Activated CD4-positive, alpha-beta T cell treated with anti-CD3 and anti-CD28 coated beads, Interleukin-10, Interleukin-2, amounts not matched to agents 100 ng/mL and 50 ng/mL, durations not matched to agents 16 hours and 8 hours (primary cell): ENCODE measurements at regions not wholly inside any gene's neighbourhood (a gene's known extent, or its start where the extent isn't known, plus 50 kb on each side); places are given as distances from the start of the nearest gene placed in this dataset.

Experiments used
- DNase-seq: peaks from one replicate; pipeline ENCODE4 v3.0.0-alpha.2; 2020

DNA sequence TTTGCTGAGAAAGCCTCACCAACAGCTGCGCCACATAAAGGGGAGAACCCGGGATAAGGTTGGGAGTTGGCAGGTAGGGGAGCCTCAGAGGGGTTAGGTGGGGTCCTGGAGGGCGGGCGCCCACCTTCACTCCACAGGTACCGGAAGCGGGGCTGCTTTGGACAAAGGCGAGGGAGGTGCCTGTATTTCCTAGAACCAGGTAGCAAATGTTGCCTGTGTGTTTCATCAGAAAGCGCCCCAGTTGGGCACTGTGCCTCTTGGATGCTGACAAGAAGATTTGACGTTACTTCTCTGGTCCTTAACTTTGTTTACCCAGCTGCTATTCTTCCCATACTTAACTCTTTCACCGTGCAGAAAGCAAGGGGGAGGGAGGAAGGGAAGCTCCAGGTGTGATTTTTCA lies 278.9 kb downstream of the ZNF536 start:
- no peak for DNase-seq

DNA sequence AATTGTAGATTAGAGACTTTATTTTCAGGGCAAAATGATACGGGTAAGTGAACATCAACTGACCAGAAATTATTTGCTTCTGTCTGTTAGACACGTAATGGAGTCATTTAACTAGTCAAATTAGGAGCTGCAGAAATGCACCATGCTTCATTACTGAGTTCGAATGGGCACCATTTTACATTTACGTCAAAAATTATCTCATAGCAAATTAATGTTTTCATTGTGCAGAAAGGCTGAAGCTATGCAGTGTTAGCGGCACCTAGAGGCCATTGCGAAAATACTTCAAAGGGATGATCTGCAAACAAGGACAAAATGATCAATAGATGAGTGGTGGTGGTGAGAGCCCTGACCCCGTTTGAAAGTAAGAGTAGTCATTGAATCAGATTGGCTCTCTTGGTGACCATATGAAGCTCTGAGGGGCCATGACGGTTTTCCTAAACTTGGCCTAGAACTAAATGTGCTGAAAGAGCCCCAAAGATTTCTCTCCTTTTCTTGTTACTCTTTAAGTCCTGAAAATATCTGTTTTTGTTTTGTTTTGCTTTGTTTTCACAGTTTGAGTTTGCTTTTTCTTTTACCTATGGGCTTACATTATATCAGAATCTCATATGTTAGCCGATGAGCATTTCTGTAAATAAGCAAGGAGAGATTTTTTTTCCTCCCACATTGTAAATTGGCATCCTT lies 277.9 kb downstream of the ZNF536 start:
- peak; percentile 54 for DNase-seq

DNA sequence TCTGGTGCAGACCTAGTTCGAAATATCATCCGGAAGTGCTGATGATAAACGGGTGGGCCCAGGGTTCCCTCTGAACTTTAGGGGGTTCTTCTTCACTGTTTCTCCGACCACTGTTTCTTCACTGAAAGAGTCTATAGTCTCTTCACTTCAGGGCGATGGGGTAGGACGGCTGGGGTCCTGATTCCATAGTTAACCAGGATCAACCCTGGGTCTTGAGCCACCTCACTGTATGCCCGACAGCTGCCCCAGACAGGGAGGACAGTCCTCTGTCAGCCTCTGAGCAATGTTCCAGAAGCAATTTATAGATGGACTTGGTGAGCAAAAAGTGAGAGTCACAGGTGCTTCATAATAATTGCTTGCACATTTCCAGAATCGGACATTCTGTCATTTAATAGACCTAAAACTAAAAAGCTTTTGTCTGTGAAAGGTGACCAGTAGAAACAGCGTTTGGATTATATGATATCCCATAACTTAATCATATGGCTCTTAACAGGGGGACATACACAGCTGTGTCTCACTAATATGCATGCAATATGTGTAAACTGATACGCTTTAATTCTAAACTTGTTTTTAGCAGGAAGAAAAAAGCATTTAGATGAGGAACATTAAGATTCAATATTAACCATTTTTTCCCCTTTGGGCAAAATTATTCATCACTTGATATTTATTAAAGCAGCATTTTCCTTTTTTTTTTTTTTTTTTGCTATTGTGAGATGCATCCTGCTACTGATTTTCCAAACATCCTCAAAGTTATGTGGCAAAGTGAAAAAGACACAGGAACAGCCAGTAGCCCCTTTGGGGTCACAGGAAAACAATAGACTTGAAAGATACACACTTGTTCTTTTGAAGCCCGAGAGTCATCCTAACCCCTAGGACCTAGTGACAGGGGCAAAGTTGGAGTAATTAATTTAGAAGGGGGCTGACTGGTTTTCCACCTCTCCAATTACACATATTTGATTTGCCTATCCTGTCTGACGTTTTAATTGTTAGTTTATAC lies 277.0 kb downstream of the ZNF536 start:
- DNase-seq, result no peak

DNA sequence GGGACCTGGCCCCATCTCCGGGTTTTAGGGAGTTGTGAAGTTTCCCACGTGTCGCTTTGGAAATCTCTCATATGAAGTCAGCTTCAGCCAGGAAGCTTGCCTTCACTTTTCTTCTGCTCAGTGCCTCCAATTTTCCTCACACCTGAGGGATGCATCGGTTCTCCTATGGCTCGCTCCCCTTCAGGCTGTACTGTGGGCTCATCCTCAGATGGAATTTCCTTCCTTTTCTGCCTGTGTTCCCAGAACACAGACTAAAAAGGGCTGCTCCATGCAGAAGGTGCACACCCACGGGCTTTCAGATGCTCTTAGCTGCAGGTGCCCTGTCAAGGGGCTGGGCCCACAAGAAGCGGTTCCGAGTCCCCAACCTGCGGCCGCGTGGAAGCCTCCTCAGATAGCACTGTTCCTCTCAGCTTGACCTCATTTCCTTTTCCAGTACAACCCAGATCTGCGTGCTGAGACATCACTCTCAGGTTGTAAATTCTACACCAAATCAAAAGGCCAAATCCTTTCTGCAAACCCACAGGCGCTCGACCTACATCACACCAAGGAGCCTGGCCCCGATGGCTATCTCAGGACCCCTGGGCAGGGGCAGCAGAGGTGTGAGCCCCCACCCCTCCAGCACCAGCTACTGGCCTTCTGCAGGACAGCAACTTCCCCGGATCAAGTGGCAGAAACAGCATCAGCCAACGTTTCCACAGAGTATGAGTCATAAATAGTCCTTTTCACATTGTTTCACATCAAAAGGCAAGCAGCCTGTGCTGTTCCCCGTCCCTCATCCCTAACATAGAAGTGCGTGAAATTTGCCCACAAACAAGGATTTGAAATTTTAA lies 275.9 kb downstream of the ZNF536 start:
- DNase-seq, result no peak

DNA sequence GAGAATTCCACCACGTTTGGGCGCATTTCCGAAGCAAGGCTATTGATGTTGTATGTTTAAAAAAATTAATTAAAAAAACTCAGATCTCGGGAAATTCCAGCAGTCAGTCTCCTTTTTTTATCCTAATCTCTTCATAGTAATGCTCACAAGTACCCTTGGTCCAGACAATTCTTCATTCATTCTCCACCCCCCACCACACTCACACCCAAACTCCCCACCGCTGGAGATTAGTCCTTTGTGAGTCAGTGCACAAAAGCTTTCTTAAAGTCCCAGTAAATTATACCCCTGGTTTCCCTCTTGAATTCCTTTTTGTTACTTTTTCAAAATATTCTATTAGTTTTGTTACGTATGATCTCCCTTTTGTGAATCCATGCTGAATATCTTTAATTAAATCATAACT lies 274.6 kb downstream of the ZNF536 start:
- DNase-seq, result no peak

DNA sequence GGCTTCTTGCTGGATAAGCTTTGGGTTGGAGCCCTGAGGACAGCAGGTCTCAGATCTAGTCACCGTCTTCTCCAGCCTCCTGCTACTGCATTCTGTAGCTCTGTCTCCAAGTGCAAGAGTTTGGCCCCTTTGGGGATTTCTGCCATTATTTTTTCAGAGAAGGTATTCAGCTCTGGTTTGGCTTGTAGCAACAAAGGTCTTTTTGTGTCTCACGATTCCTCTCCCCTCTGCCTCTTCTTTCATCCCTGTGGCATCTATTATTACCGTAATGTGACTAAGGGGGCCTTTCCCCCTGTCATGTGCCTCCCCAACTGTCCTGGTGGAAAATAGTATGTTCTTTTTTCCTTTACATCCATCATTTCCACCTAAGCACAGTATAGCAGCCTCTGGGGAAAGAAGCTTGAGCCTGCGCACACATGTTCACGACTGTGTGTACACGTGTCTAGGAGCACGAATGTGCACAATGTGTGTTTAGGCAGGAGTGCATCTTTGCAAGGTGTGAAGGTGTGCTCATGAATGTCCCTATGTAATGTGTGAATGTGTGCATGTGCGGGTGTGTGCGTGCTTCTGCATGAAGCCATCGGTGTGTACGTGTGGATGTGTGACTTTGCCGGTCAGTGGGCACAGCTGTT lies 273.9 kb downstream of the ZNF536 start:
- DNase-seq, result no peak

DNA sequence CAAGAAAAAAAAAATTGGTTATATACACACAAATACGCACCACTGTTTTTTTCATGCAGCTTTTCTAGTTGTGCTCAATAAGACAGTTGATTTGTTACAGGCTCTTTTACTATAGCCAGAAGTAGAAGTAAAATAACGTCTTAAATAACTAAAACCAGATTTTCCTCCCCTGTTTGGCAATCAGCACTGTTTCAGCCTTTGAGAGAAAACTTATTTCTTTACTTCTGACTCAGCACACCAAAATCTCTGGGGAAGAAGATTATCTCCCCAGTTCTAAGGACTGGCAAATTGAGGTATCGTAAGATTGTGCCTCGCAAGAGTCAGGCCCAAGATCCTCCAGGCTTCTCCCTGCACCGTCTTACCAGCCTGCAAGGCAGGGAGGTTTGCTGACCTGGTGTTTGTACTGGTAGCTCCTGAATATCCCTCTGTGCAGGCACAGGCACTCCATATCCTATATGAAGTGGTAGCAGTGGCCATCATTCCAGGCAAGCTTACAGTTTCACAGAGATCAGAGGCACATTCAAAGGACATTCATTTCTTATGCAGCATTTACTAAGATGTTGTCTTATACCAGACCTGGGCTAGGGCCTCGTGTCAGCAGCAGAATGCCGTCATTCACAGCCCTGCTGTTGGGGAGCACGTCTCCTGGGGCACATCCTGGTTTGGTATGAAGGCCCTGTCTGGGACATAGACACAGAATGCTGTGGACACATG lies 268.2 kb downstream of the ZNF536 start:
- DNase-seq, result no peak

DNA sequence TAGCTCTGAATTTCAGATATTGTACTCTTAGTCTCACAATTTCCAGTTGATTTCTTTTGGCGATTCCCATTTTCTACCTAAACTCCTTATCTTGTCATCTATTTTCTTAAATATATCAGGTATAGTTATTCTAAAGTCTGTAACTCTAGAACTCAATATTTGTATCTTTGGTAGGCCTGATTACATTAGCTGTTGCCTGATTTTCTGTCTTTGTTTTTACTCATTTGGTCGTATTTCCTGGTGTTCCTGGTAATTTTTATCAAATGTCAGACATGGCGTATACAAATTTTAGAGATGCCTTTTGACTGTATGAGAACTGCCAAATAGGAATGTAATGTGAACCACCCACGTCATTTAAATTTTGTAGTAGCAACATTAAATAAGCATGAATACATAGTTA lies 266.7 kb downstream of the ZNF536 start:
- no peak for DNase-seq

DNA sequence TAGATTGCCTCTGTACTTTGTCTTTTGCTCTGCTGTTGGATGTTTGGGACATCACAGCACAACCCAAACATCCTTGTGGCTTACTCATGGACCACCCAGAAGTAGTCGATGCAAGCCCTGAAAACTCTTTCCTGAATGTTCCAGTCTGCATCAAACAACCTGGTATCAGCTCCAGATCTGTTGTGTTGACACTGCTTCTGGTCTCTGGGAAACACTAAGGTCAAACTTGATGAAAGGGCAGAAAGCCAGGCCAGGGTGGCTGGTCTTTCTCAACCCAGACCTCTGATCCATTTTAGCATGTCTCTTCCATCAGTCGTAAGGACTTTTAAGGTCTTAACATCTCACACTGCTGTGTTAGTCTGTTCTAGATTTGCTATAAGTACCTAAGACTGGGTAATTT lies 265.7 kb downstream of the ZNF536 start:
- DNase-seq, result no peak

DNA sequence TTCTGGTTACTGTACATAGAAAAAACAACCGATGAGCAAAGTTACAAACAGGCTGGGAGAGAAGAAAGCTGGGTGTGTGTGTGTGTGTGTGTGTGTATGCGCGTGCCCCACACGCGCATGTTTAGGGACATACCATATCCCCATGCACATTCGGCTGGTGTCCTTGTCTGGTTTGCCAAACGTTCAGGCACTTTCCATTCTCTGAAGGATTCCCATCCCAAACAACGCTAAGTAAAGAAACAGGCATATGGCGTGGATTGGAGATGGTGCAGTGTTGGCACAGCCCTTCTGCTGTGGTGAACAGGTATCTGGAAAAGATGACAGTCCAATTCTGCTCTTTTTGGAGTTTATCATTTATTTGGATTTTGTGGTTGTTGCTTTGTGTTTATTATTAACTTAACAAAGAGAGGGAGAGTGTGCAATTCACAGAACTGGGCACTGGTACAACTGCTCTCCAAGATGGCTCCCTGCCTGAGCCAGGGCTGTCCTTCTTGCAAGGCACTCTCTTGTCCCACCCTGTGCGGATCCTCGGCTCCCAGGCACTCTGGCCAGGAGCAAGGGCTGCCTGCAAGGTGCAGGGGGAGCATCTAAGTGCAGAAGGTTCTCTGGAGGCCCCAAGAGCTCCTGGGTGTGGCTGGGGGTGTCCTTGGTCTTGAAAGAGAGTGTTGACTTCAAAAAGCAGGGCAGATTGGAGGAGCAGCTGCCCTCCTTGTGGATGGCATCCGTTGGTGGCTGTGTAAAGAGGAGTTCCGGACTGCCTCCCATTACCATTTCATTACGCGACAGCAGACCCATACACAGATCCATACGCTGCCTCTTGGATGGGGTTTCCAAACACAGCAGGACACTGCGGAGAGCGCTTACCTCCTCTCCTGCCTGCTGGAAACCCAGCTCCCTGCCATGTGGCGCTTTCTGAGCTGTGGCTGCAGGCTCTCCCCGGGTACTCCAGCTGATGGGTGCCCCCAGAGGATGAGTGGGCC lies 263.1 kb downstream of the ZNF536 start:
- DNase-seq, result no peak

DNA sequence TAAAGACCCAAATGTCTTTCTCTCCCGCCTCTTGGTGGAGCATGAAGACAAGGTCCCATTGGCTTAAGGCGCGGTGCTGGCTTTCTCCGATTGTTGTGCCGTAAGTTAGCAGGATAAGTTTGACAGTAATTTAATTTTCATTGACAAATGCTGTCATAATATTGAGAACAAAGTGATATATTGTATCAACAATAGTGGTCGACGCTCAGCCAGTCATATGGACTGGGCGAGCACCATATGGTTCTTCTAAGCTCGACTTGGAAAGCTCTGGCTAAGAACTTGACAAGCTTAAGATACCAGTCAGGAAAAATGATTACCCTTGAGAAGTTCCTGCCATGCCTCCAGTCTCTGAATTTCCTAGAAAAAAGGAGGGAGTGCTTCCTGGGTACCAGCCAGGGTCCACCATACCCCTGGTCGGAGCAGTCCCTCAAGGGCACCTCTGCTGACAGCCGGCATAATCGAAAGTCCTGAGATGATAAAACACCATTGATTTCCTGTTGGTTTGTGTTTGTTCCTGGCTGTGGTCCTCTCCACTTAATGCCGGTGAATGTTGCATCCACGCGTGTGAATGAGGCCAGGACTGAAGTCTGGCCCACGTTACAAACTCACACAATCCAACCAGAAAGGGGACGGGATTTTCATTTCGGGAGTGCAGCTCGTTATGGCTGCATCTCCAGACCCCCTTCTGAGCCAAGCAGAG lies 262.1 kb downstream of the ZNF536 start:
- no peak for DNase-seq

DNA sequence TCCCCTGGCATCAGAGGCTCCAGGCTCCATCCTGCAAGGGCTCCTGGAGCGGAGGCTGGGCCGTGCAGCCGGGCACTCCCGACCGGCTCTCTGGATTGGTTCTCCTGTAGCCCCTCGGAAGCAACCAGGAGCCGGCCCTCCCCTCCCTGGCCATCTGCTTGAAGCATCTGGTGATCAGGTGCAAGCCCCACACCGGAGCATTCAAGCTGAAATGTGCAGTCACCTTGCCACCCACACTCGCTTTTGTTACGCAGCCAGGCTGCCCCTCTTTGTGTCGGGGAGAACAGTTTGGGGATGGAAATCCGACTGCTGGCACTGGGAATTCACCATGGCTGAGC lies 258.8 kb downstream of the ZNF536 start:
- no peak for DNase-seq

DNA sequence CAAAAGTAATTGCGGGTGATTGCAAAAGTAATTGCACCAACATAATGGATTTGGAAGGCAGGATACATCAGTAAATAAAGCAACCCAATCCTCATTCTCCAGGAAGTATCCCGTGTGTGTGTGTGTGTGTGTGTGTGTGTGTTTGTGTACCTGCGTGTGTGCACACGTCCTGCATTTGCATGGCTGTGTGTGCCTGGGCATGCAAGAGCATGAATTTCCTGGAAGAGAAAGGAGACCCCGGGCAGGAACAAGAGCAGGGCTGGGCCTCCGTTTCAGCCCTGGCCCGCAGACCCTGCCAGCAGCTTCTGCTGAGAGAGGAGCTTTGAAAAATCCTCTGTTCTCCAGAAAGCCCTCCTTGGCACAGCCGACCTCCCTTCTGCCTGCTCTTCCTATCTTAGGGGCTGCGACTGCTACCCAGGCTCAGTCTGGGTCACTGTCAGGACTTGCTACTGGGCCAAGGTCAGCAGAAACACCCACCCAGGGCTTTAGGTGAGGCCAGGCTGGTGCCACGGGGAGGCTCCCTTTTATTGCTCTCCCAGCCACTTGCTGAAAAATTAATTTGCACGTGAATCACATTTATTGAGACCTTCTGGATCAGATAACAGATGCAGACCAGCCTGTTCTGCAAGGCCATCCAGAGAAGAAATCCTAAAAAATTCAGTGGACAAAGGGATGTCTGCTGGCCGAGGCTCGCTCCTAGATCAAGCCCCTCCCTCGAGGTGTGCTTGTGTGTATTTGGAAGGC lies 258.3 kb downstream of the ZNF536 start:
- DNase-seq, result no peak

DNA sequence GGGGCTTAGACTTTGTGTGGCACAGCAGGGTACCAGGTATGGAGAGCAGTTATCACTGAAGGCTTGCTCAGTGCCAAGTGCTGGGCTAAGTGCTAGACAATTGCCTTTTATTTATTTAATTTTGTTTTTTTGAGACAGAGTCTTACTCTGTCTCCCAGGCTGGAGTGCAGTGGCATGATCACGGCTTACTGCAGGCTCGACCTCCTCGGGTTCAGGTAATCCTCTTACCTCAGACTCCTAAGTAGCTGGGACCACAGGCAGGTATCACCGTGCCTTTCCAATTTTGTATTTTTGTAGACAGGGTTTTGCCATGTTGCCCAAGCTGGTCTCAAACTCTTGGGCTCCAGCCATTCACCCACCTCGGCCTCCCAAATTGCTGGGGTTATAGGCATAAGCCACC lies 256.9 kb downstream of the ZNF536 start:
- no peak for DNase-seq

DNA sequence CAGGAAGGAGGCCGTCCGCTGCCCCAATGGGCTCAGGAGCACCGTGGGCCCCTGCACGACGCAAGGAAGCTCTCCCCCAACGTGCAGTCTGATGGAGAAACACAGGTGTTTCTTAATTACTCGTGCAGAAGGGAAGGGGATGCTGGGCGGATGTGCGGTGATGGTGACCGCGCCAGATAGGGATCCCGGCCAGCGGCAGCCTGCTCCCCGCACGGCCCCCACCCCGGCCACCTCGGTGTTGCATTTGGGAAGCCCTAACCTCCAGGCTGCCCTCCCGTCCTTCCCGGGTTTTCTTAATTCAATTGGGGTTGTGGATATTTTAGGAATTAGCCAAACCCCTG lies 254.4 kb downstream of the ZNF536 start:
- DNase-seq, result no peak

DNA sequence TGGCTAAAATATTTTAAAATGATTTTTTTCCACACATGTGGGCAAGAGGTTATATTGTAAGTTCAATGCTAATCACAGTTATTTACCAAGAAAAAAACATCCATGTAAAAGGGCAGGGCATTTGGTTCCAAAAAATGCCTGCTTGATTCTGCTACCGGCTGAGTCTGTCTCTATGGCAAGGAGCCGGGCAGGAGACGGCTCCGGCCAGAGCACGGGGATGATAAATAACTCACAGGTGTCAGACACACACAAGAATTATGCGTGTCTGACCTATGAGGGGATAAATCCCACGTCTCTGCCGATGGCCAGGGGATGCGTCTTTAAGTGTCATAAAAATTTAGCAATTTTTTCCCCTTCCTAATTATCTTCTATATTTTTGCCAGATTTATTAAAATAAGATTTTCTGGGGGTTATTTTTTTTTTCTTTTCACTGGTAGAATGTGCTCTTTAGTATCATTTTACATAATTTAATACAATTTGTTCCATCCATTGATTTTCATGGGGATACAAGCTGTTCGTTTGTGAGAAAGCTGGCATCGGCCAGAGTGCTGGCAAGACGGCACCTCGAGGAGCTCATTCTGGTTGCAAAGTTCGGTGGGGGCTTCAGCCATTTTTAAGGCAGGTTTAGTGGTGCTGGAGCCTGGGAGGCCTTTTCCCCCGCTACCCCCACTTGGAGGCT lies 253.9 kb downstream of the ZNF536 start:
- no peak for DNase-seq

DNA sequence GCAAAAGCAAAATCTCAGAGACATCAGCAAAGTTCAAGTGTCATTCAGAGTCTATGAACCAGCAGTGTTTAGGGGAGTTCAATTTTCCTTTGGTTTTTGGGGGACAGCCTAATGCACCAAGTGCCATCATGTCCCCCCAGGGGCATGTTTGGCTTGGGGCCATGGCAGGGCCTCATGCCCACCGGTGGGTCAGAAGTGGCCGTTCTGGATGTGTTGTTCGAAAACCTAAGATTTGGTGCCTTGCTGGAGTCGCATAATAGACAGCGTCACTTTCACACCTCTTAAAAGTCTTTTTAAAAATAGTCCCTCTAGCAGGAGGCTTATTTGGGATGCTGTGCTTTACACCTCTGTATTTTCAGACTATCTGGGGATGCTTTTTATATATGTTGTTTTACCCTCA lies 250.1 kb downstream of the ZNF536 start:
- DNase-seq, result no peak

DNA sequence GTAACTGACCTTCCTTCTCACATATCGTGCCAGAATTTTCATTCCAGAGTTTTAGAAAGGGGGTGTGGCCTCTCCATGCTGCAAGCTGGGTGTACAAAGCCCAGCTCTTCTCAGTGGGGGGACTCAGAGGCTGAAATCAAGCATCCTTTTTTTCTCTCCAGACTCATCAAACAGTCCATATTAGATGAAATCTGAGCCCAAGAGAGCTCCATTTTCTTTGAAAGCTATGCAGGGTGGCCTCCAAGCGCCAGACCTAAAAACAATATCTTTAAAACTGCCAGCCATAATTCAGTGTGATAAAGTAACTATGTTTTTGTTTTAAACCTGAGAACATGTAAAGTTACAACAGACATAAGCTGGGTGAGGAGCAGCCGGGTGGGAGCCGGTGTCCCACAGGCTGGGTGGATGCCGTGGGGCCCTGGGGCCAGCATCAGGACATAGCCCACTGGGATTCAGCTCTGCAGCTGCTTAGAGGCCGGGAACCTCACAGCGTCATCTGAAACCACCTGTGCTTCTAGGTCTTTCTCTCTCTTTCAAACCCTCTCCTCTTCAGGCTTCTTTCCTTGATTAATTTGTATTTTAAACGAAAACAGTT lies 249.2 kb downstream of the ZNF536 start:
- DNase-seq, result no peak

DNA sequence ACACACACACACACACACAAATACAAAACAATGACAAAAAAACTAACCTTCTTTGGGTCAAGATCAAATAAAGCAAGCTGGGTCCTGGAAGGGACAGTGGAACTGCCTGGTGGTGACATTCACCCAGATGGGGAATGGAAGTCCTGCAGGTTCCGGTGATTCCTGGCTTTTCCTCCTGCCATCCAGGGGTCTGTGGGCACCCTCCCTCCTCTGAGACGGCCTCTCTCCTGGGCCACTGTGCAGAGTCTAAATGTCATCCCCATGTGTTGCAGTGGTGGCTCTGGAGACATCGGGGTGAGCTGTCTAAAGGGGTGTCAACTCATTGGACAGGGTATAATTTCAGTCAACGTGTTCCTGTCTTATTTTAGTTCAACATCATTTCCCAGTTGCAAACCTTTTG lies 248.2 kb downstream of the ZNF536 start:
- DNase-seq, result no peak
